DMS 273 (cell line): ENCODE measurements at regions not wholly inside any gene's neighbourhood (a gene's known extent, or its start where the extent isn't known, plus 50 kb on each side); places are given as distances from the start of the nearest gene placed in this dataset.

Experiments
- DNase-seq: peaks from one replicate; lab custom pipeline; 2025; ENCODE audit not compliant: unreplicated experiment; lab: John Stamatoyannopoulos, UW

GRCh38 chr12:127559349-127560040, 707.5 kb upstream of the TMEM132C start:
- peak; percentile 44 for DNase-seq

- DNase-seq = no peak
These were observed 706.9 kb upstream of the TMEM132C start for GRCh38 chr12:127560041-127560478.

GRCh38 chr12:127562816-127563215, 704.2 kb upstream of the TMEM132C start:
- DNase-seq = no peak

DNA sequence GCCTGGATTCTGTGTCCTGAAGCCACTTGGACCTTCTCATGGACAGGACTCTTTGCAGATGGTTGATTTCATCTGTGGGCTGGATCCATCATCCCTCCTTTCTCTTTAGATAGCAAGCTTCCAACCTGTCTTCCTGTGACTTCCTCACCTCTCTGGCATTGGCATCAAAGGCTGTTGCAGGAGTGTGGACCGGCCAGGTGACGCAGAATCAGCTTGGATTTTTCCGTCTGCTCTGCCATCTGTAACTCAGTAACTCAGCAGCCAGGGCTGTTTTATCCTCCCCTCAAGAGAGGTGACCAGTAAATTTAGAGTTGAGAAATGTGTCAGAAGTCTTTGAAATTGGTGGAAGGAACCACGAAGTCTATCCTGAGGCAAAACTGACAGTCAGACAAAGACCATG, 701.7 kb upstream of the TMEM132C start:
- no peak for DNase-seq

GRCh38 chr12:127567531-127567930, 699.4 kb upstream of the TMEM132C start:
- no peak for DNase-seq

DNA sequence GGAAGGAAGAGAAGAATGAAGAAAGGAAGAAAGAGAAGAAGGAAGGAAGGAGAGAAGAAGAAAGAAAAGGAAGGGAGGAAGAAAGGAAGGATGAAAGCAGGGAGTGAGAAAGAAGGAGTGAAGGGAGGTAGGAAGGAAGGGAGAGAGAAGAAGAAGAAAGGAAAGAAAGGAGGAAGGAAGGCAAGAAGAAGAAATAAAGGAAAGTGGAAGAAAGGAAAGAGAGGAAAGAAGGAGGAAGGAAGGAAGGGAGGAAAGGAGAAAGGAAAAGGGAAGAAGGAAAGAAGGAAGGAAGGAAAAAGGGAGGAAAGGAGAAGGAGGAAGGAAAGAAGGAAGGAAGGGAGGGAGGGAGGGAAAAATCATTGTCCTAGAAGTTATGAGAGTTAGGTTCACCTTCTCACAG, 696.6 kb upstream of the TMEM132C start:
- DNase-seq = no peak

DNA sequence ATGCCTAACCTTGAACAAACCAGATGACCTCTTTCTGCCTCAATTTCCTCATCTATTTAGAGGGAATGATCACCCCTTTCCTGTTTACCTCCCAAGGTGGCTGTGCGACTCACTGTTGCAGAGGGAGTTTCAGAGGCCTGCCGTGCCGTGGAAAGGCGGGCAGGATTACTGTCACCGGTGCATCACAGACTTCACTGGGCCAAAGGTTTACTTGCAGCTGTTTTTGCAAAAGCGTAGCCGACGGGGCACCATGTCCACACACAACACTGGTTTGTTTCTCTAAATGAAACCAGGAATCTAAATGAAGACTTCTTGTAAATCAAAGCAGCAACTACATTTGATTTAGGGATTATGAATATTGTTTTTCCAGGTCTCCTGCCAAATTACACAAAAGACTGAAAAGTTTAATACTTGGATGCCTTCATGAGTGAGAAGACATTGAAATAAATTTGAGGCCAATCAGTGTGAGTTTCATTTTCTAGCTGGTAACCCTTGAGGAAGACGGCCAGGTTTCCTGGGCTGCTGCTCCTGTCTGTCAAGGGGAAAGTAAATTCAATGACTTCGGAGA, 696.1 kb upstream of the TMEM132C start:
- no peak for DNase-seq

DNA sequence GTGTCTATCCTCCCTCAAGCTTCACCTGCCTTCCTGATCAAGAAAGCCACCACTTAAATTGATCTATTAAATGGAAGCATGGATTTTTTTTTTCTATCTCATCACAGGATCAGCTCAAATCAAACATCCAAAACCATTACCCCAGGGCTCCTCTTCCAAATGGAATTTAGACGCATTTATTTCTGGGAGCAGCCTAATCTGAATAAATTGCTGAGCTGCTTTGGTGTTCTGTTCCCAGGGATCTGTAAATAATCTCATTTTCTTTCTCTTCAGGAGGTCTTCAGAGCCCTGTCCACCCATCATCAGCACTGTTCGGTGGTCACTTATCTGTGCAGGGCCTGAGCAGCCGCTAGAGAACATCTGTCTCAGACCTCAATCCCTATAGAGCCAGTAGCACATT, 695.4 kb upstream of the TMEM132C start:
- DNase-seq = no peak

DNA sequence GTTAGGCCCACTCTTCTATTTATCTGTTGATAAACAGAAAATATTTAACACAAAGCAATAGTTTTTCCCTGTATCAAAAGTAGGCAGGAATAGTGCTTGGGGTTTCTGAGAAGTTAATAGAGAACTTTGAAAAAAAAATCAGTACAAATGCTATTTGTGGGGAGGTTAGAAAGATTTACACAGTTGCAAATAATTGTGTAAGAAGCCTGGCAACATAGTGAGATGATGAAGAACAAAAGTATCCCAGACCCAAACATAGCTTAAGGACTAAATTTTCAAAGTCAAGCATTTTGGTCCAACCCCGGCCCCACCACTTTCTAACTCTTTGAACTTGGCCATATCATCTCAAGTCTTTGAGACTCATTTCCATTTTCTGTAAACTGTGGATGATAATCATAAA, 687.5 kb upstream of the TMEM132C start:
- DNase-seq = no peak

- DNase-seq = no peak
These were observed 684.9 kb upstream of the TMEM132C start for GRCh38 chr12:127582074-127582473.

GRCh38 chr12:127583041-127583440, 683.9 kb upstream of the TMEM132C start:
- DNase-seq = no peak

DNA sequence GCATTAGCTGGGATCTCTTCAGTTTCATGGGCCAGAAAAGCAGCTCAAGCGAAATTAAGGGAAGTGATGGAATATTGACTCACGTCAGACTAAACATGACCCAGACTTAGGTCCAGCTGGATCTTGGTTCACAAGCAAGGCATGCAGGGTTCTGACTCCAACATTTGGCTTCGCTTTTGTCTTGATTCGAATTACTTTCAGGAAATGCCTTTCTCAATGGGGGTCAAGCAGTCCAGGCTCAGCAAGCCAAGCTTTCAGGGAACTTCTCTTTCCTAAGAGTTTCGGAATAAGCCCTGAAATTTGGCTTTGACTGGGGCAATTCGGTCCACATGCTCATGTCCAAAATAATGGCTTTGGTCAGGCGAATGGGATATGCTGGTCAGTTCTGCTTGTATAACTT, 678.7 kb upstream of the TMEM132C start:
- DNase-seq = no peak

GRCh38 chr12:127589541-127589940, 677.4 kb upstream of the TMEM132C start:
- DNase-seq = no peak

GRCh38 chr12:127590868-127591267, 676.1 kb upstream of the TMEM132C start:
- no peak for DNase-seq

DNA sequence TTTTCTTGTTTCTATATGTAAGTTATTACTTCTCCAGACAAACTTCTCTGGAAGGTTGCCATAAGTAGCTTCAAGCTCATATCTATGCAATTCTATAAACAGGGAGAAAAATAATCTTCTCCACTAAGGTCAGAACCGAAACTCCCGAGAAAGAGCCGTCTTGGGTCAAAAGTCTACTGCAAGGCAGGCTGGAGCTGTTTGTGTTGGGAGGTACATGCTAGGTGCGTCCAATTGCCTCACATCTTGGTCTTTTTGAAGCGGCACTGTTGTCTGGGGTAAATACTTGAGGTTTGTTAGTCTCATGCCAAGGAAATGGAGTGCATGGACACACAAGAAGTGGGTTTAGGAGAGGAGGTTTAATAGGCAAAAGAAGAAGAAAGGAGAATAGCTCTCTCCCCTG, 674.7 kb upstream of the TMEM132C start:
- no peak for DNase-seq

DNA sequence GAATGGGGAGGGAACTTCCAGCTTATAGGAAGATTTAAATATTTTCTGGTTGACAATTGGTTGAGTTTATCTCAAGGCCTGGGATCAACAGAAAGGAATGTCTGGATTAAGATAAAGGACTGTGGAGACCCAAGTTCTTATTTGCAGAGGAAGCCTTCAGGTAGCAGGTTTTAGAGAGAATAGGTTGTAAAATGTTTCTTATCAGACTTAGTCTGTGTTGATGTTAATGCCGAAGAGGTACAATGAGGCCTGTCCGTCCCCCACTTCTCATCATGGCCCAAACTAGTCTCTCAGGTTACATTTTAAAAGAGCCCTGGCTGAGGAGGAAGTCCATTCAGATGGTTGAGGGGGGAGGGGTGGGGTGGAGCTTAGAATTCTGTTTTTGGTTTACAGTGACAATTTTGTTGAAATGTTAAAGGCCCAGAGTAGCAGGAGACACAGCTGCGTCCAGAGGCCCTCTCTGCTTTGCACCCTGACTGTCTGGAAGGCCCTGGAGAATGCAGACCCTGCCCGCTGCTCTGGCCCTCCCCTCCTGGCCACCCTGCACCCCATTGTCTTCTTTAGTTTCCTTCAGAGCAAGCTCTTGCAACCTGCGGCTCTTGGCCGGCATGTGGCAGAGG, 672.5 kb upstream of the TMEM132C start:
- no peak for DNase-seq

GRCh38 chr12:127595506-127595905, 671.5 kb upstream of the TMEM132C start:
- no peak for DNase-seq

DNA sequence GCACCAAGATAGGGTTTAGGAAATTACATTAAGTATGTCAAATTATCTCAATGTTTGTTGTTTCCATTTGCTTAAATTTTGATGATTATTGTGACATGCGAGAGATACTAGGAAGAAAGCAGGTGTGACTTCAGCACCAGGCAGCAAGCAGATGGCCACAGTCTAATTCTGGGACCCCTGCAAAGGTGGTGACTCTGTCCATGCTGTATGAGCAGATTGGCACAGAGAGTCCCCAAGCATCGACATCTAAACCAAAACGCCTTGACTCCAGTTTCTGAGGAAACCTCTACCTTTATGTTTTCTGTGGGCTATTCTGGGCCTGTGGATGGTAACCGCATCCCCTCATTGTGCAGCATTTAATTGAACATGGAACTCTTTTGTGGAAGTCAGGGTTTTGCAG, 670.1 kb upstream of the TMEM132C start:
- DNase-seq = no peak

DNA sequence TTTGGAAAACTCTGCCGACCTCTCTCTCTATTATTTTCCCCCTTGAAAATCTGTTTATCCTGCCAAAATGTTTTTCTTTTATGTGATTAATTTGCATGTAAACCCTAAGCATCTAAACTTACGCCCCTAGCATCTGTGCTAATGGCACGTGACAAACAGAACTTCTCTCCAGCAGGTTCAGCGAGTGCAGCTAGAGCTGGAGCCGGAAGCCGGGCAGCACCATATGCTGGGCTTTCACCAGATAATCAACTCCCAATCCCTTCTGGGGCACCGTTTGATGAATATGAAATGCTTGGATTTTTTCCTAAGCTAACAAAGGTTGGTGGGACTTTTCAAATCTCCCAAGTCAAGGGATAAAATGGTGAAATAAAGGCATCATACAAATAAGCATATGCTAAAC, 667.5 kb upstream of the TMEM132C start:
- DNase-seq = peak; percentile 83

DNA sequence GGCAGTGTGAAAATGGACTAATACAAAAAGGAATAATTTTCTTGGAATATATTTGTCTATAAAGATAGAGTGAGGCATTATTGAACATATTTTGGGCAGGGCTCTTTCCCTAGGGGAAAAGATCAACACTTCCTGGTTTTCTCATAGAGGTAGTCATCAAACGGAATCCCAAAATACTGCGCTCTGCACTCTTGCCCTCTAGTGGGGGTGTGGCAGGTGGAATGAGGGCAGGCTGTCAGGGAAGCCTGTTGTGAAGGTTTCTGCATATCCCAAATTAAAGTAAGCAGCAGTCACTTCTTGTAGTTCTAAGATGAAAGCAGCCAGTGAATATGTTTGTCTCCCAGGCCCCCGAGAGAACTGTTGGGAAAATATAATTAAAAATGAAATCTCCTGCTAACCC, 666.8 kb upstream of the TMEM132C start:
- peak; percentile 3 for DNase-seq

- no peak for DNase-seq
These were observed 660.4 kb upstream of the TMEM132C start for GRCh38 chr12:127606476-127607015.

GRCh38 chr12:127607146-127607725, 659.7 kb upstream of the TMEM132C start:
- DNase-seq = no peak
